Gastroesophageal sphincter (tissue), 3 donors: ENCODE measurements at regions not wholly inside any gene's neighbourhood (a gene's known extent, or its start where the extent isn't known, plus 50 kb on each side); places are given as distances from the start of the nearest gene placed in this dataset.

Source experiments
- CTCF ChIP-seq, 4 experiments: fragments of 200-600 bp in 2 of 4; fragments of 450-650 bp in 2 of 4; sonication (generic) in 1 of 4; IDR thresholded peaks; one replicate each; pipeline ENCODE4 v1.5.1; 2017 to 2019; ENCODE audit warnings: antibody characterized with exemption in 4 of 4, mild to moderate bottlenecking in 2 of 4, moderate library complexity in 2 of 4
- POLR2A ChIP-seq, 2 donors: fragments of 450-650 bp; IDR thresholded peaks; one replicate each; pipeline ENCODE4 v1.6.1; 2017; ENCODE audit warnings: antibody characterized with exemption in 2 of 2, mild to moderate bottlenecking in 2 of 2, moderate library complexity in 1 of 2
- POLR2AphosphoS5 ChIP-seq: sonication (generic); formaldehyde crosslinking; IDR thresholded peaks from one replicate; pipeline ENCODE4 v1.6.1; 2017; ENCODE audit warnings: antibody characterized with exemption

DNA sequence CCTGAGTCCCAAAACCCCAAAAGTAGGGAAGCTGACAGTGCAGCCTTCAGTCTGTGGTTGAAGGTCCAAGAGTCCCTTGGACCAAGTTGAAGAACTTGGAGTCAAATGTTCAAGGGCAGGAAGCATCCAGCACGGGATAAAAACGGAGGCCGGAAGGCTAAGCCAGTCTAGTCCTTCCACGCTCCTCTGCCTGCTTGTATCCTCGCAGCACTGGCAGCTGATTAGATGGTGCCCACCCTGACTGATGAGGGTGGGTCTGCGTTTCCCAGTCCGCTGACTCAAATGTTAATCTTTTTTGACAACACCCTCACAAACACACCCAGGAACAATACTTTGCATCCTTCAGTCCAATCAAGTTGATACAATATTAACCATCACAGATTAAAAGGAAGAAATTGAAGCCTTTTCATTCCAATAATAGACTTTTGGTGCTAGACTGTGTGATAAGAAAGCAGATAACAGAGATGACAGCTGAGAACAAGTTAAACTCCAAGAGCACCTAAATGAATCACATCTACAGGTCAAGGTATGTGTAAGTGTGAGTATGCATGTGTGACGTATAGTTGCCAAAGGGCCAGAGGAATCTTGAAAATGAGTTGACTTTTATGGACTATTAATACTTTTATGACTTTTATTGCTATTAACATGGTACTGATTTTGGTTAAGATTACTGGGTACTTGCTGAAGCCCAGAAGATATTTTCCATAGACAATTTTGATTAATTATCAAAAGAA is 933.5 kb upstream of the SOX9 start:
- TF ChIP-seq POLR2A (IDR thresholded peaks at IDR 0.05), result no peak
- no peak for TF ChIP-seq CTCF (IDR thresholded peaks at IDR 0.05)
- no peak for TF ChIP-seq POLR2AphosphoS5
